Lower leg skin (tissue), 3 donors: ENCODE measurements at regions not wholly inside any gene's neighbourhood (a gene's known extent, or its start where the extent isn't known, plus 50 kb on each side); places are given as distances from the start of the nearest gene placed in this dataset.

Experiments used
- CTCF ChIP-seq, 3 donors: fragments of 450-650 bp; IDR thresholded peaks; one replicate each; pipeline ENCODE4 v1.5.1; 2016; ENCODE audit warnings: antibody characterized with exemption in 3 of 3, mild to moderate bottlenecking in 3 of 3, moderate library complexity in 2 of 3
- POLR2A ChIP-seq, 2 donors: fragments of 450-650 bp; IDR thresholded peaks; one replicate each; pipeline ENCODE4 v1.6.1; 2016 to 2017; ENCODE audit warnings: antibody characterized with exemption in 2 of 2, mild to moderate bottlenecking in 1 of 2, moderate library complexity in 1 of 2

GRCh38 chr20:40816039-40816352, 127.0 kb upstream of the MAFB start:
- TF ChIP-seq POLR2A (IDR thresholded peaks at IDR 0.05) (no peak), CTCF (IDR thresholded peaks at IDR 0.05) (no peak)
